ENCODE measurements at regions not wholly inside any gene's neighbourhood (a gene's known extent, or its start where the extent isn't known, plus 50 kb on each side); places are given as distances from the start of the nearest gene placed in this dataset.

GRCh38 chr2:146621656-146622055 is 1223.2 kb upstream of the ACVR2A start:
- BruUV-seq (replicated peaks), result no TSS peak
- H3K36me3 ChIP-seq (ENCODE audit: low read depth, low read length), result no peaks in the 10 kb centered on the region
- H3K4me2 ChIP-seq (ENCODE audit: low read length), result no peak overlapping the region
- POLR2A ChIA-PET (ENCODE audit: unreplicated experiment), result no interaction called here
- H3K9ac ChIP-seq (ENCODE audit: low read length), result no peak overlapping the region
- no peaks in the 10 kb centered on the region for H3K4me1 ChIP-seq (ENCODE audit: insufficient read depth, low read length)
- H4K20me1 ChIP-seq (ENCODE audit: low read length), result no peaks in the 10 kb centered on the region
- H3K27me3 ChIP-seq (ENCODE audit: low read length), result no peaks in the 10 kb centered on the region
- TF ChIP-seq EZH2 (IDR thresholded peaks at IDR 0.05; ENCODE audit: low read length, unreplicated experiment) (no peak), EZH2phosphoT487 (IDR thresholded peaks at IDR 0.05; ENCODE audit: borderline replicate concordance, low read length) (no peak)
- TF ChIP-seq, protein P1, sequence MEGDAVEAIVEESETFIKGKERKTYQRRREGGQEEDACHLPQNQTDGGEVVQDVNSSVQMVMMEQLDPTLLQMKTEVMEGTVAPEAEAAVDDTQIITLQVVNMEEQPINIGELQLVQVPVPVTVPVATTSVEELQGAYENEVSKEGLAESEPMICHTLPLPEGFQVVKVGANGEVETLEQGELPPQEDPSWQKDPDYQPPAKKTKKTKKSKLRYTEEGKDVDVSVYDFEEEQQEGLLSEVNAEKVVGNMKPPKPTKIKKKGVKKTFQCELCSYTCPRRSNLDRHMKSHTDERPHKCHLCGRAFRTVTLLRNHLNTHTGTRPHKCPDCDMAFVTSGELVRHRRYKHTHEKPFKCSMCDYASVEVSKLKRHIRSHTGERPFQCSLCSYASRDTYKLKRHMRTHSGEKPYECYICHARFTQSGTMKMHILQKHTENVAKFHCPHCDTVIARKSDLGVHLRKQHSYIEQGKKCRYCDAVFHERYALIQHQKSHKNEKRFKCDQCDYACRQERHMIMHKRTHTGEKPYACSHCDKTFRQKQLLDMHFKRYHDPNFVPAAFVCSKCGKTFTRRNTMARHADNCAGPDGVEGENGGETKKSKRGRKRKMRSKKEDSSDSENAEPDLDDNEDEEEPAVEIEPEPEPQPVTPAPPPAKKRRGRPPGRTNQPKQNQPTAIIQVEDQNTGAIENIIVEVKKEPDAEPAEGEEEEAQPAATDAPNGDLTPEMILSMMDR (conservative IDR thresholded peaks at IDR 0.05; ENCODE audit: low read depth, low read length), result no peak
- H2AFZ ChIP-seq (ENCODE audit: low read length), result no peak overlapping the region
- H3K9me2 ChIP-seq (replicated peaks; ENCODE audit: low read length), result no peaks in the 10 kb centered on the region
- H3F3A ChIP-seq (ENCODE audit: low read length, unreplicated experiment), result no peaks in the 10 kb centered on the region
- no peaks in the 10 kb centered on the region for H3K79me2 ChIP-seq (ENCODE audit: low read length)
- DNase-seq, result no peak
- no peaks in the 10 kb centered on the region for H3K9me3 ChIP-seq (ENCODE audit: low read length)
- no peak for ATAC-seq
- no peak overlapping the region for H3K4me3 ChIP-seq (ENCODE audit: low read length)
- CTCF ChIA-PET, result no interaction called here
- intact Hi-C loops (cut with micrococcal nuclease), result no loop called here
- H3K27ac ChIP-seq (ENCODE audit: low read length), result no peak overlapping the region

DNA sequence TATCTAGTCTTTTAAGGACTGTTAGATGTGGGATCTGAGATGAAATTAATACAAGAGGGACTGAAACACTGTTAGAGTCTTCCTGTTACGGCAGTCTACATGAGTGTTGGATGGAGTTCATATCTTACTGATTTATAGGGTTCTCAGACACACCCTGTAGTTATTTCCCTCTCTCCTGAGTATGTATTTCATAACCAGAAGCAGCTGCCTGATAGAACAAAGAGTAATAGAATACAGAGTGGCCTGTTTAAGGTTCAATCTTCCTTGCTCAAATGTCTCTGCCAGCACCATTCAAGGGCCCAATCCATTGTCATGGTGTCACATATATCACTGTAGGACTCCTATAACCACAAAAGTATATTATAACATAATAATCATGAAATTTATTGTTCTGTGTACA is 1229.1 kb upstream of the ACVR2A start:
- H3K27ac ChIP-seq (ENCODE audit: low read length), result no peak overlapping the region
- CTCF ChIA-PET, result no interaction called here

GRCh38 chr2:146608490-146608889 is 1236.3 kb upstream of the ACVR2A start:
- H3K9ac ChIP-seq (ENCODE audit: low read length), result no peak overlapping the region
- TF ChIP-seq EZH2phosphoT487 (IDR thresholded peaks at IDR 0.05; ENCODE audit: borderline replicate concordance, low read length) (no peak), EZH2 (IDR thresholded peaks at IDR 0.05; ENCODE audit: low read length, unreplicated experiment) (no peak)
- TF ChIP-seq, protein P1 (conservative IDR thresholded peaks at IDR 0.05; ENCODE audit: low read depth, low read length), result no peak
- no peaks in the 10 kb centered on the region for H4K20me1 ChIP-seq (ENCODE audit: low read length)
- H3K79me2 ChIP-seq (ENCODE audit: low read length), result no peaks in the 10 kb centered on the region
- H3K27me3 ChIP-seq (ENCODE audit: low read length), result no peaks in the 10 kb centered on the region
- CTCF ChIA-PET, result no interaction called here
- no peak overlapping the region for H2AFZ ChIP-seq (ENCODE audit: low read length)
- H3K9me3 ChIP-seq (ENCODE audit: low read length), result no peaks in the 10 kb centered on the region
- peak; percentile 32 for DNase-seq
- ATAC-seq, result peak; percentile 55; the same call in 1 of the 2 replicates
- no peaks in the 10 kb centered on the region for H3F3A ChIP-seq (ENCODE audit: low read length, unreplicated experiment)
- no peaks in the 10 kb centered on the region; the same call in 1 of the 2 replicates for H3K9me2 ChIP-seq (replicated peaks; ENCODE audit: low read length)
- POLR2A ChIA-PET (ENCODE audit: unreplicated experiment), result no interaction called here
- intact Hi-C loops (cut with micrococcal nuclease), result no loop called here
- H3K27ac ChIP-seq (ENCODE audit: low read length), result no peak overlapping the region
- no peaks in the 10 kb centered on the region for H3K36me3 ChIP-seq (ENCODE audit: low read depth, low read length)
- no peak overlapping the region for H3K4me2 ChIP-seq (ENCODE audit: low read length)
- H3K4me3 ChIP-seq (ENCODE audit: low read length), result no peak overlapping the region
- BruUV-seq (replicated peaks), result no TSS peak
- H3K4me1 ChIP-seq (ENCODE audit: insufficient read depth, low read length), result 0 out of 2 replicates have a peak, but pooled peaks cover 10% of the 10 kb centered on the region

More for the DNA sequence above, 1229.1 kb upstream of the ACVR2A start:
- DNase-seq (no peak), ATAC-seq (no peak)
- TF ChIP-seq, protein P1 (conservative IDR thresholded peaks at IDR 0.05; ENCODE audit: low read depth, low read length), result no peak
- no peak for TF ChIP-seq EZH2 (IDR thresholded peaks at IDR 0.05; ENCODE audit: low read length, unreplicated experiment)
- no peak for TF ChIP-seq EZH2phosphoT487 (IDR thresholded peaks at IDR 0.05; ENCODE audit: borderline replicate concordance, low read length)
- Histone ChIP-seq H3K9me2 (replicated peaks; ENCODE audit: low read length) (no peaks in the 10 kb centered on the region), H3K79me2 (ENCODE audit: low read length) (no peaks in the 10 kb centered on the region), H3K27me3 (ENCODE audit: low read length) (no peaks in the 10 kb centered on the region), H3K4me1 (ENCODE audit: insufficient read depth, low read length) (no peaks in the 10 kb centered on the region), H2AFZ (ENCODE audit: low read length) (no peak overlapping the region), H3F3A (ENCODE audit: low read length, unreplicated experiment) (no peaks in the 10 kb centered on the region), H3K4me3 (ENCODE audit: low read length) (no peak overlapping the region), H4K20me1 (ENCODE audit: low read length) (no peaks in the 10 kb centered on the region), H3K9ac (ENCODE audit: low read length) (no peak overlapping the region), H3K4me2 (ENCODE audit: low read length) (no peak overlapping the region), H3K36me3 (ENCODE audit: low read depth, low read length) (no peaks in the 10 kb centered on the region), H3K9me3 (ENCODE audit: low read length) (no peaks in the 10 kb centered on the region)
- BruUV-seq (replicated peaks), result no TSS peak
- POLR2A ChIA-PET (ENCODE audit: unreplicated experiment), result no interaction called here
- intact Hi-C loops (cut with micrococcal nuclease), result no loop called here

Measured in PC-3 (cell line).